Spleen (tissue), 11 donors: ENCODE measurements at regions not wholly inside any gene's neighbourhood (a gene's known extent, or its start where the extent isn't known, plus 50 kb on each side); places are given as distances from the start of the nearest gene placed in this dataset.

ENCODE experiments used
- DNase-seq: peaks from one replicate; pipeline ENCODE4 v3.0.0-alpha.2; 2020
- H3K27ac ChIP-seq, 8 donors: fragments of 200-600 bp; sonication (generic) in 7 of 8; 1 replicate in 4 of 8; 2 replicates in 4 of 8; pipeline versions ENCODE4 v1.5.0 to v1.8.0; 2016 to 2021; ENCODE audit warnings: inconsistent platforms in 4 of 8, mild to moderate bottlenecking in 4 of 8, moderate library complexity in 1 of 8
- H3K27me3 ChIP-seq, 7 donors: fragments of 200-600 bp; sonication (generic) in 6 of 7; replicated peaks in 1 of 7; 1 replicate in 4 of 7; 2 replicates in 3 of 7; pipeline versions ENCODE4 v1.5.0 to v1.8.0; 2016 to 2021; ENCODE audit warnings: inconsistent platforms in 3 of 7, mild to moderate bottlenecking in 1 of 7
- H3K36me3 ChIP-seq, 6 donors: fragments of 200-600 bp; sonication (generic) in 5 of 6; 1 replicate in 4 of 6; 2 replicates in 2 of 6; pipeline versions ENCODE4 v1.5.0 to v1.8.0; 2016 to 2021; ENCODE audit warnings: inconsistent platforms in 2 of 6
- H3K4me1 ChIP-seq, 6 donors: fragments of 200-600 bp; sonication (generic) in 5 of 6; 1 replicate in 3 of 6; 2 replicates in 3 of 6; pipeline versions ENCODE4 v1.5.0 to v1.8.0; 2016 to 2021; ENCODE audit warnings: inconsistent platforms in 3 of 6
- H3K4me3 ChIP-seq, 8 donors: fragments of 200-600 bp; sonication (generic) in 7 of 8; 1 replicate in 4 of 8; 2 replicates in 4 of 8; pipeline versions ENCODE4 v1.5.0 to v1.8.0; 2016 to 2021; ENCODE audit warnings: inconsistent platforms in 4 of 8, mild to moderate bottlenecking in 4 of 8, moderate library complexity in 2 of 8
- H3K9me3 ChIP-seq, 8 donors: fragments of 200-600 bp; sonication (generic) in 7 of 8; 1 replicate in 4 of 8; 2 replicates in 4 of 8; pipeline versions ENCODE4 v1.5.0 to v1.8.0; 2016 to 2021; ENCODE audit warnings: inconsistent platforms in 4 of 8
- POLR2A ChIP-seq, 3 donors: fragments of 450-650 bp; IDR thresholded peaks; one replicate each; pipeline ENCODE4 v1.5.1; 2017; ENCODE audit warnings: antibody characterized with exemption in 3 of 3, mild to moderate bottlenecking in 1 of 3
- POLR2AphosphoS5 ChIP-seq, 3 donors: sonication (generic); formaldehyde crosslinking; IDR thresholded peaks; one replicate each; pipeline ENCODE4 v1.5.1; 2017; ENCODE audit warnings: antibody characterized with exemption in 3 of 3
- WGBS, 5 donors: extraction: QIAGEN DNeasy Blood & Tissue Kit in 3 of 5; methylation state at CpG; one replicate each; pipeline versions ENCODE4 v1.1.5 to v1.1.7; 2013 to 2018; 5-methylcytosine and 5-hydroxymethylcytosine counted together
- intact Hi-C: fragments of 100-400 bp; cut with DNase I; formaldehyde crosslinking; loops from one replicate; pipeline ENCODE4 v1.15.0; 2023; ENCODE audit warnings: low total_unique reads
- TF ChIP-seq, protein P1 (sequence below), 11 experiments: fragments of 200-600 bp in 7 of 11; fragments of 450-650 bp in 4 of 11; sonication (generic) in 4 of 11; IDR thresholded peaks in 8 of 11; conservative IDR thresholded peaks in 3 of 11; 1 replicate in 7 of 11; 2 replicates in 4 of 11; pipeline versions ENCODE4 v1.4.0 to v1.8.0; 2016 to 2021; ENCODE audit warnings: antibody characterized with exemption in 11 of 11, inconsistent platforms in 4 of 11, mild to moderate bottlenecking in 1 of 11
- donor health status: healthy with polysubstance abuse.
- donor health status: DM: no; HTN: no; CAD: no; lungs with moderate emphysema.
- donor health status: DM: no; HTN: no; CAD: no.
- donor health status: Bipolar disorder and iron deficiency.
- donor health status: healthy.
- donor health status: DM: no; HTN: no; CAD: no.
- donor health status: DM: yes; HTN: yes; CAD: no.

DNA sequence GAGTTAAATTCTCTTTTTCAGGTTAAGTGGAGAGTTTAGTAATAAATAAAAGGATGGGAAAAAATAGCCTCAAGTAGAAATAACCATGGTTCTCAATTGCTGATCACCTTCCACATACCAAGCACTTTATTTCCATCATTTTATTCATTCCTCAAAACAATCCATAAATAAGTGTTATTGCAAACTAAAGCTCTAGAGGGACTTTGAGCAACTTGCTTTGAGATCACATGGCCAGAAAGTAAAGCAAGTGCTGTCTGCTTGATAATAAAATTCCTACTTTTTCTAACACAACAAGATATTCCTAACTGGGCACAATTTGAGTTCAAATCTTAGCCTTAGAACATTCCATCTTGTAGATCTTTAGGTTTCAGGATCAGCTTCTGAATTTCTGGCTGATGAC is 97.1 kb upstream of the C1orf87 start:
- no peaks in the 10 kb centered on the region for H3K36me3 ChIP-seq
- intact Hi-C loops, result no loop called here

DNA sequence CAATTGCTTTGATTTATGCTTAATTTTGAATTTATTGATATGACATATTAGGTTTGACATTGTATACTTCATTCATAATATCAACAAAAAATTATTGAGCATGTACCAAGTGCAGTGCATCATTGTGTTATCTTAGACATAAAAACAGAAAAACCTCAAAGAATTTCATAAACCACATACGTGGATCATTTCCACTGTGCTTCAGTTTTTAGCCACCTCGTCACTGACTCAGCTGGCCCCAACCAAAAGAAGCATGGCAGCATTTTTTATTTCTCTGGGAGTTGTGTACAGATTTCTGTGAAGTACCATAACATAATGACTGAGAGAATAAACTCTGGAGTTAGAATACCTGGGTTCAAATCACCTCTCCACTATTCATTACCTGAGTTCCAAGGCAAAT is 95.6 kb upstream of the C1orf87 start:
- WGBS, 5 donors, result 64 to 82% (median 81%) methylated on average over 2 of the region's 2 CpGs
- H3K36me3 ChIP-seq, result no peaks in the 10 kb centered on the region

More for the DNA sequence above, 97.1 kb upstream of the C1orf87 start:
- H3K9me3 ChIP-seq, result peaks cover 0 to 6% (median 0%) of the 10 kb centered on the region in 8 donors
- no peaks in the 10 kb centered on the region for H3K4me1 ChIP-seq
- TF ChIP-seq POLR2A (IDR thresholded peaks at IDR 0.05) (no peak), POLR2AphosphoS5 (IDR thresholded peaks at IDR 0.05) (no peak)
- TF ChIP-seq, protein P1, sequence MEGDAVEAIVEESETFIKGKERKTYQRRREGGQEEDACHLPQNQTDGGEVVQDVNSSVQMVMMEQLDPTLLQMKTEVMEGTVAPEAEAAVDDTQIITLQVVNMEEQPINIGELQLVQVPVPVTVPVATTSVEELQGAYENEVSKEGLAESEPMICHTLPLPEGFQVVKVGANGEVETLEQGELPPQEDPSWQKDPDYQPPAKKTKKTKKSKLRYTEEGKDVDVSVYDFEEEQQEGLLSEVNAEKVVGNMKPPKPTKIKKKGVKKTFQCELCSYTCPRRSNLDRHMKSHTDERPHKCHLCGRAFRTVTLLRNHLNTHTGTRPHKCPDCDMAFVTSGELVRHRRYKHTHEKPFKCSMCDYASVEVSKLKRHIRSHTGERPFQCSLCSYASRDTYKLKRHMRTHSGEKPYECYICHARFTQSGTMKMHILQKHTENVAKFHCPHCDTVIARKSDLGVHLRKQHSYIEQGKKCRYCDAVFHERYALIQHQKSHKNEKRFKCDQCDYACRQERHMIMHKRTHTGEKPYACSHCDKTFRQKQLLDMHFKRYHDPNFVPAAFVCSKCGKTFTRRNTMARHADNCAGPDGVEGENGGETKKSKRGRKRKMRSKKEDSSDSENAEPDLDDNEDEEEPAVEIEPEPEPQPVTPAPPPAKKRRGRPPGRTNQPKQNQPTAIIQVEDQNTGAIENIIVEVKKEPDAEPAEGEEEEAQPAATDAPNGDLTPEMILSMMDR (IDR thresholded peaks at IDR 0.05 in 8 of 11, conservative IDR thresholded peaks at IDR 0.05 in 3 of 11), result no peak
- no peaks in the 10 kb centered on the region for H3K27me3 ChIP-seq
- H3K4me3 ChIP-seq, result no peak overlapping the region
- no peak for DNase-seq
- H3K27ac ChIP-seq, result no peak overlapping the region

DNA sequence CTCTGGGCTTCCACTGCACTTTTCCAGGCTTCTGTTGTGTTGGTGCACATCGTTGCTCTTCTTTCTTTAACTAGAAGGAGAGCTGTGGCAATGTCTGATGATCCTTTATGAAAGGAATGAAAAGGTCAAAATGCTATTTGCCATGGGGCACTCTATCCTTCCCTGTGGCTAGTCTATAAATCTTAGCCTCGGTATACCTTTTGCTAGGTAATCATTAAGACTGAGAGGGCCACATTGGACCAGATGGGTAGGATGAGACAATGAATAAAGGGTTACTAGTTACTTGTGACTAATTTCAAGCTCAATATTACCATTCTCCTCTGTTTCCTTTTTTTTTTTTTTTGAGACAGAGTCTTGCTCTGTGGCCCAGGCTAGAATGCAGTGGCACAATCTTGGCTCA is 89.4 kb upstream of the C1orf87 start:
- no peaks in the 10 kb centered on the region for H3K4me1 ChIP-seq
- intact Hi-C loops, result no loop called here
- TF ChIP-seq, protein P1 (IDR thresholded peaks at IDR 0.05 in 8 of 11, conservative IDR thresholded peaks at IDR 0.05 in 3 of 11), result no peak
- DNase-seq, result no peak
- no peaks in the 10 kb centered on the region for H3K36me3 ChIP-seq
- H3K27ac ChIP-seq, result no peak overlapping the region
- H3K4me3 ChIP-seq, result no peak overlapping the region
- no peaks in the 10 kb centered on the region for H3K27me3 ChIP-seq
- 79 to 94% (median 88%) methylated on average over 2 of the region's 2 CpGs for WGBS, 5 donors
- H3K9me3 ChIP-seq, result no peaks in the 10 kb centered on the region

More for the DNA sequence above, 95.6 kb upstream of the C1orf87 start:
- intact Hi-C loops, result no loop called here
- H3K9me3 ChIP-seq, result peaks cover 0 to 6% (median 0%) of the 10 kb centered on the region in 8 donors
- DNase-seq, result no peak
- no peak overlapping the region for H3K27ac ChIP-seq
- no peaks in the 10 kb centered on the region for H3K4me1 ChIP-seq
- TF ChIP-seq, protein P1 (IDR thresholded peaks at IDR 0.05 in 8 of 11, conservative IDR thresholded peaks at IDR 0.05 in 3 of 11), result no peak
- no peak overlapping the region for H3K4me3 ChIP-seq
- no peaks in the 10 kb centered on the region for H3K27me3 ChIP-seq

DNA sequence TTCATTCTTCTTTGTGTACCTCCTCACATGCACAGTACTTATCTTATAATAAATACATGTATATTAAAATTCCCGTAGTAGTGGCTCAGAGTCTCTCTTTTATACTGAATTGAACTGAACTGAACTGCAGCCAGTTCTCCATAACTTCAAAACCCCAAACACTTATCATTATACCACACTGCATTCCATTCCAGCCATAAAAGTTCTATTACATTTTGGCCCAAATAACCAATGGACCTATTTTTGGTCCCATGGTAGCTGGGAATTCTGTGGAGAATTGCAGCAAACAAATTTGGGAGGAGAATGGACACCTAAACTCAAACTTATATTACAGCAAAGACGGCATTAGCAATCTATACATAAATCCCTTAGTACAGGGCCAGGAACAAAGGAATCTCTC is 86.6 kb upstream of the C1orf87 start:
- Histone ChIP-seq H3K36me3 (no peaks in the 10 kb centered on the region), H3K9me3 (no peaks in the 10 kb centered on the region), H3K4me1 (peaks cover 0 to 6% (median 0%) of the 10 kb centered on the region in 6 donors), H3K27ac (no peak overlapping the region), H3K4me3 (no peak overlapping the region), H3K27me3 (no peaks in the 10 kb centered on the region)
- intact Hi-C loops, result no loop called here
- DNase-seq, result no peak
- TF ChIP-seq POLR2AphosphoS5 (IDR thresholded peaks at IDR 0.05) (no peak), POLR2A (IDR thresholded peaks at IDR 0.05) (no peak)
- TF ChIP-seq, protein P1 (IDR thresholded peaks at IDR 0.05 in 8 of 11, conservative IDR thresholded peaks at IDR 0.05 in 3 of 11), result no peak
- 70 to 89% (median 88%) methylated on average over 2 of the region's 2 CpGs for WGBS, 5 donors
